Fibroblast of mammary gland (primary cell): ENCODE measurements at regions not wholly inside any gene's neighbourhood (a gene's known extent, or its start where the extent isn't known, plus 50 kb on each side); places are given as distances from the start of the nearest gene placed in this dataset.

Experiments
- DNase-seq: peaks from one replicate; pipeline ENCODE4 v3.0.0-alpha.2; 2010; ENCODE audit warnings: low read depth
- H3K4me3 ChIP-seq: 2 replicates; pipeline ENCODE4 v1.5.1; 2011; ENCODE audit warnings: low read depth, mild to moderate bottlenecking, low read length, moderate library complexity; ENCODE audit not compliant: control insufficient read depth
- TF ChIP-seq, protein P1 (sequence below): conservative IDR thresholded peaks from 2 replicates; pipeline ENCODE4 v1.5.1; 2011; ENCODE audit warnings: low read depth, low read length, inconsistent platforms; ENCODE audit not compliant: control insufficient read depth, insufficient read depth

DNA sequence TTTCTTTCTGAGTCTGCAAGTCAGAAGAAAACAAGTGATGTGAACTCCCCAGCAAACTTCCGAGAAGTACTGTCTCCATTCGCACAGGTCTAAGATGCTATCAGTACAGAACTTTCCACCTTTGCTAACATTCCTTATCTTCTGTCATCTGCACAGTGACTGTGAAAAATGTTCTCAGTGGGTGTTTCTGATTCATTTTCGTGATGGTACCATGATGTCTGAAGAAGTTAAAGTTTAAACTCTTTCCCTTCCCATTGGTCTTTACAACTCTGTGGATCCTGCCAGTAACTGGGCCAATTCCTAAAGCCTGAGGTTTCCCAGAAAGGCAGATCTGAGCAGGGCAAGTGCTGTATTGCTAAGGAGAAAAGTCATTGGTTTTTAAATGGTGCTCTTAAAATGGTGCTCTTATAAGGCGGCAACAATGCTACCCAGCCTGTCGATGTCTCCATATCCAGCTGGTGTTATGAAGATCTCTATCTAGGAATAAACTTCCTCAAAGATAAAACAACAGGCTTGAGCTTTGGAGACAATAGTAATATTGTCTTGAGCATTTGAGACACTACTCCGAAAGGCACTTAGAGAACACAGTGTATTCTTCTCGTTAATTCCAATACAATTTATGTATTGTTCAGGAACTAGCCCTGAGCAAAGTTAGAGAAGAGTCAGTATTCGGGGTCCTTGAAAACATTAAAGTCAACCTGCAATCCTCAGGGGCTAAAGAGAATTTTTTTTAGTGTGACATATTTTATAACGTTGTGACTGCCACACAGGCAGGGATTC, 232.3 kb downstream of the OSR1 start:
- no peak for DNase-seq
- TF ChIP-seq, protein P1, sequence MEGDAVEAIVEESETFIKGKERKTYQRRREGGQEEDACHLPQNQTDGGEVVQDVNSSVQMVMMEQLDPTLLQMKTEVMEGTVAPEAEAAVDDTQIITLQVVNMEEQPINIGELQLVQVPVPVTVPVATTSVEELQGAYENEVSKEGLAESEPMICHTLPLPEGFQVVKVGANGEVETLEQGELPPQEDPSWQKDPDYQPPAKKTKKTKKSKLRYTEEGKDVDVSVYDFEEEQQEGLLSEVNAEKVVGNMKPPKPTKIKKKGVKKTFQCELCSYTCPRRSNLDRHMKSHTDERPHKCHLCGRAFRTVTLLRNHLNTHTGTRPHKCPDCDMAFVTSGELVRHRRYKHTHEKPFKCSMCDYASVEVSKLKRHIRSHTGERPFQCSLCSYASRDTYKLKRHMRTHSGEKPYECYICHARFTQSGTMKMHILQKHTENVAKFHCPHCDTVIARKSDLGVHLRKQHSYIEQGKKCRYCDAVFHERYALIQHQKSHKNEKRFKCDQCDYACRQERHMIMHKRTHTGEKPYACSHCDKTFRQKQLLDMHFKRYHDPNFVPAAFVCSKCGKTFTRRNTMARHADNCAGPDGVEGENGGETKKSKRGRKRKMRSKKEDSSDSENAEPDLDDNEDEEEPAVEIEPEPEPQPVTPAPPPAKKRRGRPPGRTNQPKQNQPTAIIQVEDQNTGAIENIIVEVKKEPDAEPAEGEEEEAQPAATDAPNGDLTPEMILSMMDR: no peak
- H3K4me3 ChIP-seq: no peak overlapping the region

GRCh38 chr2:19124135-19124534, 234.3 kb downstream of the OSR1 start:
- DNase-seq: peak; percentile 75
- TF ChIP-seq, protein P1: no peak
- H3K4me3 ChIP-seq: no peak overlapping the region

DNA sequence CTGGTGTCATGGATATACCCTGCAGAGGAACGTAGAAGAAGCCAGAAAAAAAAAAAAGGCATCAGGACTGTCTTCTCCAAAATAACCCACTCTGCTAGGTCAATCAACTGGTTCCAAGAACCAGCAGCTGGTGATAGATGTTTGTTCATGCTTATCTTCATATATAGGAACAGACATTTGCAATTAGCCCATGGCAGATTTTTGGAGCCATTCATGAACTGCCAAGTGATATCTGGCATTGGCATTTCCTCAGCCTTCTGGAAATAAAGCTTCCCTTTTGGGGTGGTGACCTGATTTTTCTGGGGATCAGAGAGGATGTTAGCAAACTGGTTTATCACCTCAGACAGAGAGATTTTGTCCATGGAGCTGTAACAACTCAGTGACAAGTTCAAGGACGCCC, 234.9 kb downstream of the OSR1 start:
- no peak overlapping the region for H3K4me3 ChIP-seq
- TF ChIP-seq, protein P1: no peak
- DNase-seq: no peak

GRCh38 chr2:19122220-19122619, 236.2 kb downstream of the OSR1 start:
- no peak for DNase-seq
- H3K4me3 ChIP-seq: no peak overlapping the region
- TF ChIP-seq, protein P1: no peak

- TF ChIP-seq, protein P1: no peak
- peak; percentile 90 for DNase-seq
- H3K4me3 ChIP-seq: no peak overlapping the region
These were observed 237.3 kb downstream of the OSR1 start for GRCh38 chr2:19120941-19121750.

GRCh38 chr2:19120181-19120580, 238.2 kb downstream of the OSR1 start:
- H3K4me3 ChIP-seq: no peak overlapping the region
- DNase-seq: no peak
- TF ChIP-seq, protein P1: no peak
